Upper lobe of left lung (tissue), 4 donors: ENCODE measurements at regions not wholly inside any gene's neighbourhood (a gene's known extent, or its start where the extent isn't known, plus 50 kb on each side); places are given as distances from the start of the nearest gene placed in this dataset.
"Not testable (repeated sequence)": the region's sequence is repeated elsewhere in the genome, so short reads cannot be mapped to it uniquely, and the experiment has no call there.

ENCODE experiments used
- EP300 ChIP-seq, 4 donors: sonication (generic); formaldehyde crosslinking; IDR thresholded peaks; one replicate each; pipeline ENCODE4 v1.5.1; 2017; ENCODE audit warnings: antibody characterized with exemption in 4 of 4, control low read depth in 2 of 4
- TF ChIP-seq, protein P1 (sequence below), 6 experiments: fragments of 450-650 bp in 4 of 6; fragments of 200-600 bp in 2 of 6; sonication (generic) in 2 of 6; IDR thresholded peaks; one replicate each; pipeline ENCODE4 v1.5.1; 2016 to 2019; ENCODE audit warnings: antibody characterized with exemption in 6 of 6

- TF ChIP-seq, protein P1, sequence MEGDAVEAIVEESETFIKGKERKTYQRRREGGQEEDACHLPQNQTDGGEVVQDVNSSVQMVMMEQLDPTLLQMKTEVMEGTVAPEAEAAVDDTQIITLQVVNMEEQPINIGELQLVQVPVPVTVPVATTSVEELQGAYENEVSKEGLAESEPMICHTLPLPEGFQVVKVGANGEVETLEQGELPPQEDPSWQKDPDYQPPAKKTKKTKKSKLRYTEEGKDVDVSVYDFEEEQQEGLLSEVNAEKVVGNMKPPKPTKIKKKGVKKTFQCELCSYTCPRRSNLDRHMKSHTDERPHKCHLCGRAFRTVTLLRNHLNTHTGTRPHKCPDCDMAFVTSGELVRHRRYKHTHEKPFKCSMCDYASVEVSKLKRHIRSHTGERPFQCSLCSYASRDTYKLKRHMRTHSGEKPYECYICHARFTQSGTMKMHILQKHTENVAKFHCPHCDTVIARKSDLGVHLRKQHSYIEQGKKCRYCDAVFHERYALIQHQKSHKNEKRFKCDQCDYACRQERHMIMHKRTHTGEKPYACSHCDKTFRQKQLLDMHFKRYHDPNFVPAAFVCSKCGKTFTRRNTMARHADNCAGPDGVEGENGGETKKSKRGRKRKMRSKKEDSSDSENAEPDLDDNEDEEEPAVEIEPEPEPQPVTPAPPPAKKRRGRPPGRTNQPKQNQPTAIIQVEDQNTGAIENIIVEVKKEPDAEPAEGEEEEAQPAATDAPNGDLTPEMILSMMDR (IDR thresholded peaks at IDR 0.05): not testable (repeated sequence)
- TF ChIP-seq EP300 (IDR thresholded peaks at IDR 0.05): not testable (repeated sequence)
Observed at GRCh38 chr13:65202845-65203244, 2027.3 kb downstream of the PCDH9 start.
